ENCODE measurements at regions not wholly inside any gene's neighbourhood (a gene's known extent, or its start where the extent isn't known, plus 50 kb on each side); places are given as distances from the start of the nearest gene placed in this dataset.

DNA sequence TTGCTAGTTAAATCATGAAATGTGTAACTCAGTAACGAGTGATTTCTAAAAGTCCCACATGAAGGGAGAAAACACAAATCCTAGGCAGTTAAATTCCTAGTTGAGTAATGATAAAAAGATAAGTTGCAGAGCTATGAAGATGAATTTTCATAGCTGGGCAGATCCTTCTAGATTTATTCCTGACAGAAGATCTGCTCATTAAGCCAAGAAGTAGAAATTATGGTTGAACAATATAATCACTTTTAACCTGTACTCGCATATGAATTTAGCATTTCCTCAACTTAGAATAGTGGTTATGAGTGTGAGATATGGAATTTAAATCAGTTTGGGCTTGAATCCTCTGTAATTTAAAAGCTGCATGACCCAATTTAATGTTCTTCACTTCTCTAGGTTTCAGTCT is 359.2 kb upstream of the HSF2 start:
- Histone ChIP-seq H3K27ac (no peak overlapping the region), H3K4me3 (no peak overlapping the region), H3K27me3 (no peaks in the 10 kb centered on the region), H3K36me3 (no peaks in the 10 kb centered on the region), H3K4me1 (no peaks in the 10 kb centered on the region), H3K9me3 (no peaks in the 10 kb centered on the region)
- TF ChIP-seq CTCF (IDR thresholded peaks at IDR 0.05), result no peak
- DNase-seq (ENCODE audit: low spot score), result no peak

DNA sequence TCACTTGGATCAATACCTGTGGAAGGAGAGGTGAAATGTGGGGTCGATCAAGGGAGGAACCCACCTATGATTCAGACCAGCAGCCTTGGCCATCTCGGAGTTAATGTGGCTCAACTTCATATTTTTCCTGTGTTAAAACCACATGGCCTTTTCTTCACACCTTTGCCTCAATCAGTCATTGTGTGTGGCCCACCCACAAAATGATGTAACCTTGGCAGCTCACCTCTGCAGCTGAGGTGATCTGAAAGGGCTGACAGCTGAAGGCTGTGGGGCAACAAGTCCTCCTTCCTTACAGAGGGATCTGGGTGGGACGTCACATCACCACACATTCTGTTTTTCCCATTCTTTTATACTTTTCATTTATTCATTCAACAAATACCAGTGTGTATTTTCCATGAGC is 357.1 kb upstream of the HSF2 start:
- H3K36me3 ChIP-seq, result no peaks in the 10 kb centered on the region
- TF ChIP-seq CTCF (IDR thresholded peaks at IDR 0.05), result no peak
- H3K27me3 ChIP-seq, result no peaks in the 10 kb centered on the region
- no peak overlapping the region for H3K4me3 ChIP-seq
- no peaks in the 10 kb centered on the region for H3K4me1 ChIP-seq
- DNase-seq (ENCODE audit: low spot score), result no peak
- H3K27ac ChIP-seq, result peak overlapping the region in 1 of 2 donors; percentile 38
- H3K9me3 ChIP-seq, result no peaks in the 10 kb centered on the region

GRCh38 chr6:122042960-122043735 is 356.3 kb upstream of the HSF2 start:
- Histone ChIP-seq H3K4me1 (no peaks in the 10 kb centered on the region), H3K4me3 (no peak overlapping the region), H3K27me3 (no peaks in the 10 kb centered on the region), H3K36me3 (no peaks in the 10 kb centered on the region), H3K27ac (peak overlapping the region in 1 of 2 donors; percentile 38), H3K9me3 (no peaks in the 10 kb centered on the region)
- TF ChIP-seq CTCF (IDR thresholded peaks at IDR 0.05), result no peak
- DNase-seq (ENCODE audit: low spot score), result no peak

- H3K9me3 ChIP-seq, result no peaks in the 10 kb centered on the region
- H3K36me3 ChIP-seq, result no peaks in the 10 kb centered on the region
- no peak overlapping the region for H3K27ac ChIP-seq
- no peak overlapping the region for H3K4me3 ChIP-seq
- TF ChIP-seq CTCF (IDR thresholded peaks at IDR 0.05), result no peak
- no peak for DNase-seq (ENCODE audit: low spot score)
- H3K27me3 ChIP-seq, result no peaks in the 10 kb centered on the region
- H3K4me1 ChIP-seq, result no peaks in the 10 kb centered on the region
These were observed 350.9 kb upstream of the HSF2 start for GRCh38 chr6:122048570-122048969.

DNA sequence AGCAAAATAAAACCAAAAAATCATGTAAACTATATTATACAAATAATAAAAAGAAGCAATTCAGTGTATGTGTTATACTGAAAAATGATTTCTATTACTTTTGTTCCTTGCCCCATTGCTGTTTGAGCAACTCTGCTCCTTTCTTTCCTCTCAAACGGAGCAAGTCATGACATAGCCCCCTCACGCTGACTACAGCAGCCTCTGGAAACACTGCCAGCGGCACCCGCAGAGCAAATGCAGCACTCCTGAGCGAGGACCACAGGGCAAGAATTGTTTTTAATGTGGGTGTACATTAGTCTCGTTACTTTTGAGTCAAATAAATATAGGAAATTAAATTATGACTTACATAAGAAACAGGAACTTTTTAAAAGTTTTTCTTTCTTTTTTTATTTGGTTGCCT is 350.1 kb upstream of the HSF2 start:
- H3K27ac ChIP-seq, result no peak overlapping the region
- no peak overlapping the region for H3K4me3 ChIP-seq
- no peak for DNase-seq (ENCODE audit: low spot score)
- no peaks in the 10 kb centered on the region for H3K9me3 ChIP-seq
- H3K27me3 ChIP-seq, result no peaks in the 10 kb centered on the region
- no peak for TF ChIP-seq CTCF (IDR thresholded peaks at IDR 0.05)
- no peaks in the 10 kb centered on the region for H3K4me1 ChIP-seq
- H3K36me3 ChIP-seq, result no peaks in the 10 kb centered on the region

- Histone ChIP-seq H3K36me3 (no peaks in the 10 kb centered on the region), H3K27ac (no peak overlapping the region), H3K4me3 (no peak overlapping the region), H3K4me1 (no peaks in the 10 kb centered on the region), H3K9me3 (no peaks in the 10 kb centered on the region), H3K27me3 (no peaks in the 10 kb centered on the region)
- no peak for DNase-seq (ENCODE audit: low spot score)
- TF ChIP-seq CTCF (IDR thresholded peaks at IDR 0.05), result no peak
These were observed 349.2 kb upstream of the HSF2 start for GRCh38 chr6:122050242-122050755.
